Osteoblast (primary cell): ENCODE measurements at regions not wholly inside any gene's neighbourhood (a gene's known extent, or its start where the extent isn't known, plus 50 kb on each side); places are given as distances from the start of the nearest gene placed in this dataset.

Experiments used
- DNase-seq: peaks from one replicate; pipeline ENCODE4 v3.0.0; 2011; ENCODE audit warnings: low spot score, mixed read lengths; ENCODE audit not compliant: insufficient read length; ENCODE audit errors: missing footprints
- H2AFZ ChIP-seq: 2 replicates; pipeline ENCODE4 v1.6.0; 2011; ENCODE audit warnings: mild to moderate bottlenecking, low read length
- H3K27ac ChIP-seq: 2 replicates; pipeline ENCODE4 v1.5.1; 2011; ENCODE audit warnings: mild to moderate bottlenecking, low read depth, low read length, moderate library complexity
- H3K27me3 ChIP-seq: 2 replicates; pipeline ENCODE4 v1.6.0; 2012; ENCODE audit warnings: mild to moderate bottlenecking, control low read depth, inconsistent platforms, low read length, moderate library complexity; ENCODE audit not compliant: insufficient read depth
- H3K36me3 ChIP-seq: 2 replicates; pipeline ENCODE4 v1.5.1; 2011; ENCODE audit warnings: mild to moderate bottlenecking, low read length, control low read depth, moderate library complexity; ENCODE audit not compliant: insufficient read depth
- H3K4me1 ChIP-seq: 2 replicates; pipeline ENCODE4 v1.5.1; 2011; ENCODE audit warnings: mild to moderate bottlenecking, low read length, control low read depth, moderate library complexity; ENCODE audit not compliant: insufficient read depth
- H3K4me2 ChIP-seq: 2 replicates; pipeline ENCODE4 v1.6.0; 2011; ENCODE audit warnings: mild to moderate bottlenecking, low read length; ENCODE audit not compliant: insufficient read depth
- H3K4me3 ChIP-seq: fragments of 200-600 bp; sonication (generic); 3 replicates; pipeline ENCODE4 v1.5.1; 2012; ENCODE audit warnings: mild to moderate bottlenecking, low read length, inconsistent platforms; ENCODE audit not compliant: insufficient read depth
- H3K79me2 ChIP-seq: 2 replicates; pipeline ENCODE4 v1.6.0; 2012; ENCODE audit warnings: mild to moderate bottlenecking, low read length, control low read depth, inconsistent platforms; ENCODE audit not compliant: insufficient read depth
- H3K9me3 ChIP-seq: 2 replicates; pipeline ENCODE4 v1.5.1; 2011; ENCODE audit warnings: low read depth, low read length, control low read depth
- H4K20me1 ChIP-seq: 2 replicates; pipeline ENCODE4 v1.6.0; 2012; ENCODE audit warnings: mild to moderate bottlenecking, low read length, control low read depth; ENCODE audit not compliant: insufficient read depth
- CTCF ChIP-seq: IDR thresholded peaks from 2 replicates; pipeline ENCODE4 v1.5.1; 2011; ENCODE audit warnings: mild to moderate bottlenecking, low read depth, low read length, moderate library complexity; ENCODE audit errors: extremely low read depth

- no peak for DNase-seq
- H3K9me3 ChIP-seq, result no peaks in the 10 kb centered on the region
- no peak overlapping the region for H3K4me2 ChIP-seq
- H3K36me3 ChIP-seq, result no peaks in the 10 kb centered on the region
- H3K27me3 ChIP-seq, result no peaks in the 10 kb centered on the region
- H4K20me1 ChIP-seq, result no peaks in the 10 kb centered on the region
- H3K4me3 ChIP-seq, result no peak overlapping the region
- no peak overlapping the region for H3K27ac ChIP-seq
- no peak for TF ChIP-seq CTCF
- no peak overlapping the region for H2AFZ ChIP-seq
- no peaks in the 10 kb centered on the region for H3K79me2 ChIP-seq
- H3K4me1 ChIP-seq, result no peaks in the 10 kb centered on the region
These were observed 660.7 kb downstream of the DSC3 start for GRCh38 chr18:30381826-30382225.

- no peak overlapping the region for H3K27ac ChIP-seq
- no peak overlapping the region for H3K4me3 ChIP-seq
- no peaks in the 10 kb centered on the region for H3K4me1 ChIP-seq
- H4K20me1 ChIP-seq, result no peaks in the 10 kb centered on the region
- TF ChIP-seq CTCF, result no peak
- no peaks in the 10 kb centered on the region for H3K9me3 ChIP-seq
- no peak overlapping the region for H2AFZ ChIP-seq
- H3K36me3 ChIP-seq, result no peaks in the 10 kb centered on the region
- H3K4me2 ChIP-seq, result no peak overlapping the region
- no peaks in the 10 kb centered on the region for H3K79me2 ChIP-seq
- DNase-seq, result no peak
- H3K27me3 ChIP-seq, result no peaks in the 10 kb centered on the region
These were observed 664.4 kb downstream of the DSC3 start for GRCh38 chr18:30378097-30378496.

GRCh38 chr18:30376515-30376914 lies 666.0 kb downstream of the DSC3 start:
- H3K36me3 ChIP-seq, result no peaks in the 10 kb centered on the region
- DNase-seq, result no peak
- no peak overlapping the region for H3K27ac ChIP-seq
- H3K4me3 ChIP-seq, result no peak overlapping the region
- no peak overlapping the region for H2AFZ ChIP-seq
- no peaks in the 10 kb centered on the region for H3K79me2 ChIP-seq
- H3K4me1 ChIP-seq, result no peaks in the 10 kb centered on the region
- no peaks in the 10 kb centered on the region for H3K9me3 ChIP-seq
- TF ChIP-seq CTCF, result no peak
- no peaks in the 10 kb centered on the region for H4K20me1 ChIP-seq
- H3K4me2 ChIP-seq, result no peak overlapping the region
- H3K27me3 ChIP-seq, result no peaks in the 10 kb centered on the region

GRCh38 chr18:30361864-30362540 lies 680.5 kb downstream of the DSC3 start:
- Histone ChIP-seq H3K36me3 (no peaks in the 10 kb centered on the region), H4K20me1 (no peaks in the 10 kb centered on the region), H3K4me1 (no peaks in the 10 kb centered on the region), H2AFZ (no peak overlapping the region), H3K4me2 (no peak overlapping the region), H3K27ac (no peak overlapping the region), H3K4me3 (no peak overlapping the region), H3K27me3 (no peaks in the 10 kb centered on the region), H3K9me3 (no peaks in the 10 kb centered on the region), H3K79me2 (no peaks in the 10 kb centered on the region)
- TF ChIP-seq CTCF, result no peak
- DNase-seq, result no peak
